Astrocyte of the spinal cord (primary cell): ENCODE measurements at regions not wholly inside any gene's neighbourhood (a gene's known extent, or its start where the extent isn't known, plus 50 kb on each side); places are given as distances from the start of the nearest gene placed in this dataset.

Source experiments
- DNase-seq: peaks from one replicate; pipeline ENCODE4 v3.0.0; 2011; ENCODE audit warnings: low read depth, low spot score
- H3K4me3 ChIP-seq: 2 replicates; pipeline ENCODE4 v1.5.1; 2011; ENCODE audit warnings: low read depth, mild to moderate bottlenecking, low read length, moderate library complexity
- CTCF ChIP-seq: IDR thresholded peaks from 2 replicates; pipeline ENCODE4 v1.5.1; 2012; ENCODE audit warnings: low read depth, mild to moderate bottlenecking, low read length, inconsistent platforms
- in situ Hi-C: cut with HindIII; loops from 2 replicates; pipeline ENCODE4 v1.10.0; 2017; ENCODE audit warnings: low sequenced_read_pairs

GRCh38 chr15:72994534-72995177, 57.6 kb upstream of the NEO1 start:
- H3K4me3 ChIP-seq, result no peak overlapping the region
- no peak for TF ChIP-seq CTCF
- in situ Hi-C loops, result no loop called here
- no peak for DNase-seq

GRCh38 chr15:72992841-72993252, 59.4 kb upstream of the NEO1 start:
- in situ Hi-C loops, result no loop called here
- no peak for TF ChIP-seq CTCF
- no peak for DNase-seq
- H3K4me3 ChIP-seq, result no peak overlapping the region

GRCh38 chr15:72991026-72991425, 61.2 kb upstream of the NEO1 start:
- no peak for TF ChIP-seq CTCF
- no peak for DNase-seq
- no peak overlapping the region for H3K4me3 ChIP-seq
- in situ Hi-C loops, result no loop called here

- TF ChIP-seq CTCF, result no peak
- DNase-seq, result no peak
- in situ Hi-C loops, result no loop called here
- no peak overlapping the region for H3K4me3 ChIP-seq
Observed at GRCh38 chr15:72983801-72984545, 68.3 kb upstream of the NEO1 start.

GRCh38 chr15:72982714-72983113, 69.5 kb upstream of the NEO1 start:
- H3K4me3 ChIP-seq, result no peak overlapping the region
- no peak for TF ChIP-seq CTCF
- DNase-seq, result peak; percentile 15
- in situ Hi-C loops, result no loop called here

- in situ Hi-C loops, result no loop called here
- no peak overlapping the region for H3K4me3 ChIP-seq
- no peak for DNase-seq
- TF ChIP-seq CTCF, result no peak
Observed at GRCh38 chr15:72980661-72981060, 71.6 kb upstream of the NEO1 start.
